ENCODE measurements at regions not wholly inside any gene's neighbourhood (a gene's known extent, or its start where the extent isn't known, plus 50 kb on each side); places are given as distances from the start of the nearest gene placed in this dataset.
A peak's percentile ranks its signal among the peaks of the same experiment; 100 is the strongest.

DNA sequence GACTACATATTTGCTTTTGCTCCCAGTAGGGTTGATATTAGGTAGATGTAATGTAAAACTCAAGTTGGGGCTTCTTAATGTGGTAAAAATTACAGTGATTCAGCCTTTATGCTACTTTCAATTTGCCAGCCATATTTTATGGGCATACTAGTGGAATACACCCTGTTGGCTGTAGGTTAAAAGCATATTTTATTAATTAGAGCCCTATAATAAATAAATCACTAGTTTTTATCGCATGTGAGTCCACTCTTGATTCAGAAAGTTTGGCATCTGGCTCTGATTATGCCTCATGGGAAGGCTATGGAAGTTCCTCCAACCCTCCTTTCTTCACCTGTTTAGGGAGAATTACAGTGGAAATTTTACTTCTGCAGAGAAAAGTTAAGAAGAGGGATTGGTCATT, 390.9 kb downstream of the GATA3 start:
- H3K4me1 ChIP-seq (ENCODE audit: control insufficient read depth in 2 of 2, insufficient read depth in 2 of 2, low read length in 1 of 2) = no peaks in the 10 kb centered on the region
- 75 to 76% methylated on average over 1 of the region's 1 CpG for WGBS, 2 donors
- no peaks in the 10 kb centered on the region for H3K27me3 ChIP-seq (ENCODE audit: control insufficient read depth in 1 of 2, insufficient read depth in 2 of 2, low read length in 2 of 2)
- no peaks in the 10 kb centered on the region for H3K9me3 ChIP-seq (ENCODE audit: control insufficient read depth in 2 of 2, insufficient read depth in 1 of 2, low read depth in 1 of 2, low read length in 1 of 2)
- H3K4me3 ChIP-seq (ENCODE audit: low read depth in 1 of 2, low read length in 2 of 2) = no peak overlapping the region
- H3K27ac ChIP-seq (ENCODE audit: low read depth in 2 of 2, low read length in 1 of 2) = no peak overlapping the region
- no peaks in the 10 kb centered on the region for H3K36me3 ChIP-seq (ENCODE audit: control insufficient read depth in 2 of 2, insufficient read depth in 2 of 2, low read length in 1 of 2)

DNA sequence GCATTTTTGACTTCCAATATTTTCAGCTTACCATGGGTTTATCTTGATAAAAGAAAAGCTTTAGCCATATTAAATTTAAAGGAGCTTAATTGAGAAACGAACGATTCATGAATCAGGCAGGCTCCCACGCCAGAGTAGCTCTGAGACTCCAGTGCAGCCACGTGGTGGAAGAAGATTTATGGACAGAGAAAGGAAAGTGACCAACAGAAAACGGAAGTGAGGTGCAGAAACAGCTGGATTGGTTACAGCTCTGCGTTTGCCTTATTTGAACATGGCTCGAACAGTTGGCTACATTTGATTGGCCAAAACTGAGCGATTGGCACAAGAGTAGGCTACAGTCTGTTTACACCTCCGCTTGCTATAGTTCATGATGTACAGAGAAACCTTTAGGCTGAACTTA, 395.4 kb downstream of the GATA3 start:
- Histone ChIP-seq H3K4me3 (ENCODE audit: low read depth in 1 of 2, low read length in 2 of 2) (no peak overlapping the region), H3K27ac (ENCODE audit: low read depth in 2 of 2, low read length in 1 of 2) (no peak overlapping the region), H3K36me3 (ENCODE audit: control insufficient read depth in 2 of 2, insufficient read depth in 2 of 2, low read length in 1 of 2) (no peaks in the 10 kb centered on the region), H3K9me3 (ENCODE audit: control insufficient read depth in 2 of 2, insufficient read depth in 1 of 2, low read depth in 1 of 2, low read length in 1 of 2) (no peaks in the 10 kb centered on the region), H3K27me3 (ENCODE audit: control insufficient read depth in 1 of 2, insufficient read depth in 2 of 2, low read length in 2 of 2) (no peaks in the 10 kb centered on the region), H3K4me1 (ENCODE audit: control insufficient read depth in 2 of 2, insufficient read depth in 2 of 2, low read length in 1 of 2) (peaks cover 0 to 3% of the 10 kb centered on the region in 2 donors)
- WGBS, 2 donors = 78 to 83% methylated on average over 9 of the region's 9 CpGs

DNA sequence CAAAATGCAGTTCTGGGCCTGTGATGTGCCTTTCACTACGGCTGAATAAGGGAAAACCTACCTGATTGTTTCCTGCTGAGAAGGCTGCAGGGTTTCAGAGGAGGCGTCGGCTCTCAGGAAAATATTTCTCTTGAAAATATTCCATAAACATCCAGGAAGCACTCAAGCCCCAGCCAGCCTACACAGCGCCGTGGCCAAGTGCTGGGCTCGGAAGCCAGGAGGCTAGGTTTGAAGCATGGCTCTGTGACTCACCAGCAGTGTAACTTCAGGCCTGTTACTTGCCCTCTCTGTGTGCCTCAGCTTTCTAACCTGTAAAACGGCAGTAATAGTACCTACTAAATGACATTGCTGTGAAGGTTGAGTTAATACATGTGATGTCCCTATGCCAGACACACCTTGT, 399.1 kb downstream of the GATA3 start:
- Histone ChIP-seq H3K9me3 (ENCODE audit: control insufficient read depth in 2 of 2, insufficient read depth in 1 of 2, low read depth in 1 of 2, low read length in 1 of 2) (peaks cover 2% of the 10 kb centered on the region in 2 donors), H3K4me3 (ENCODE audit: low read depth in 1 of 2, low read length in 2 of 2) (no peak overlapping the region), H3K4me1 (ENCODE audit: control insufficient read depth in 2 of 2, insufficient read depth in 2 of 2, low read length in 1 of 2) (peaks cover 0 to 3% of the 10 kb centered on the region in 2 donors), H3K27me3 (ENCODE audit: control insufficient read depth in 1 of 2, insufficient read depth in 2 of 2, low read length in 2 of 2) (no peaks in the 10 kb centered on the region), H3K36me3 (ENCODE audit: control insufficient read depth in 2 of 2, insufficient read depth in 2 of 2, low read length in 1 of 2) (no peaks in the 10 kb centered on the region), H3K27ac (ENCODE audit: low read depth in 2 of 2, low read length in 1 of 2) (peak overlapping the region in 1 of 2 donors; percentile 22)
- WGBS, 2 donors = 30 to 31% methylated on average over 7 of the region's 7 CpGs

DNA sequence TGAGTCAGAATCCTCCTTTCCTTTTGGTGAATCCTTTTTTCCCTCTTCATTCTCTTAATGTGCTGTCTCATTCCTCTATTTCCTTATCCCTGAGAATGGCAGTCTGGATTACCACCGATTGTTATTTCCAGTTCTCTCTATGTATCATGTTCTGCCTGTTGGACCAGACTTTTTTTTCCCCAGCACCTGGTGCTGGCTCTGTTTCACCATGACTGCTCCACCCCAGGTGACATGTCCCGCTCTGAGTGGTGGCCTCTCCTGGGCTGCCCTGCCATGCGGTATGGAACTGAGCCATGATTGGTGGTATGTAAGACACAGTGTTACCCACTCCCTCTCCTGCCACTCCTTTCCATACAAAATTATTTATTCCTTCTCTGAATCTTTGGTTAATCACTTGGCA, 399.9 kb downstream of the GATA3 start:
- Histone ChIP-seq H3K4me3 (ENCODE audit: low read depth in 1 of 2, low read length in 2 of 2) (no peak overlapping the region), H3K9me3 (ENCODE audit: control insufficient read depth in 2 of 2, insufficient read depth in 1 of 2, low read depth in 1 of 2, low read length in 1 of 2) (peaks cover 2% of the 10 kb centered on the region in 2 donors), H3K4me1 (ENCODE audit: control insufficient read depth in 2 of 2, insufficient read depth in 2 of 2, low read length in 1 of 2) (peaks cover 0 to 3% of the 10 kb centered on the region in 2 donors), H3K27ac (ENCODE audit: low read depth in 2 of 2, low read length in 1 of 2) (peak overlapping the region in 1 of 2 donors; percentile 15), H3K36me3 (ENCODE audit: control insufficient read depth in 2 of 2, insufficient read depth in 2 of 2, low read length in 1 of 2) (no peaks in the 10 kb centered on the region), H3K27me3 (ENCODE audit: control insufficient read depth in 1 of 2, insufficient read depth in 2 of 2, low read length in 2 of 2) (no peaks in the 10 kb centered on the region)
- WGBS, 2 donors = 49 to 64% methylated on average over 3 of the region's 3 CpGs

GRCh38 chr10:8455181-8455580, 400.7 kb downstream of the GATA3 start:
- peaks cover 2% of the 10 kb centered on the region in 2 donors for H3K9me3 ChIP-seq (ENCODE audit: control insufficient read depth in 2 of 2, insufficient read depth in 1 of 2, low read depth in 1 of 2, low read length in 1 of 2)
- no peak overlapping the region for H3K4me3 ChIP-seq (ENCODE audit: low read depth in 1 of 2, low read length in 2 of 2)
- H3K36me3 ChIP-seq (ENCODE audit: control insufficient read depth in 2 of 2, insufficient read depth in 2 of 2, low read length in 1 of 2) = no peaks in the 10 kb centered on the region
- no peaks in the 10 kb centered on the region for H3K27me3 ChIP-seq (ENCODE audit: control insufficient read depth in 1 of 2, insufficient read depth in 2 of 2, low read length in 2 of 2)
- peaks cover 0 to 3% of the 10 kb centered on the region in 2 donors for H3K4me1 ChIP-seq (ENCODE audit: control insufficient read depth in 2 of 2, insufficient read depth in 2 of 2, low read length in 1 of 2)
- H3K27ac ChIP-seq (ENCODE audit: low read depth in 2 of 2, low read length in 1 of 2) = no peak overlapping the region

DNA sequence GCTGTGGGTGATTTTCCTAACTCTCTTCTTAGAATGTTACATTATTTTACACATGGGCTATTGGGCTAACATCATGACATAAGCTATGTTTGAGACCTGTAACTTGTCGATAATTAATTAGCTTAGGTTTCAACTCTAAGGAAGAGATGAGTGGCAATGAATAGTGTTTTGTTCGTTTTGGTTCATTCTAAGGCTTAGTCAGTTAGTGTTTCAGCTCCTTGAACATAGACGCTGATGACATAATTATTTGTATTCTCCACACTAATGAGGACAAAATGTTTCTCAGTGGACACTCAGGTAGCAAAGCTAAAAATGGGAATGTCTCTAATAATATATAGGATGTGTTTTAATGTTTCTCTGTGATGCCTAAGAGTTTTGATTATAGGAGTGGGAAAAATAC, 401.9 kb downstream of the GATA3 start:
- Histone ChIP-seq H3K9me3 (ENCODE audit: control insufficient read depth in 2 of 2, insufficient read depth in 1 of 2, low read depth in 1 of 2, low read length in 1 of 2) (peaks cover 2% of the 10 kb centered on the region in 2 donors), H3K4me1 (ENCODE audit: control insufficient read depth in 2 of 2, insufficient read depth in 2 of 2, low read length in 1 of 2) (peaks cover 0 to 3% of the 10 kb centered on the region in 2 donors), H3K27ac (ENCODE audit: low read depth in 2 of 2, low read length in 1 of 2) (no peak overlapping the region), H3K4me3 (ENCODE audit: low read depth in 1 of 2, low read length in 2 of 2) (no peak overlapping the region), H3K27me3 (ENCODE audit: control insufficient read depth in 1 of 2, insufficient read depth in 2 of 2, low read length in 2 of 2) (no peaks in the 10 kb centered on the region), H3K36me3 (ENCODE audit: control insufficient read depth in 2 of 2, insufficient read depth in 2 of 2, low read length in 1 of 2) (no peaks in the 10 kb centered on the region)
- WGBS, 2 donors = 41 to 60% methylated on average over 3 of the region's 3 CpGs

DNA sequence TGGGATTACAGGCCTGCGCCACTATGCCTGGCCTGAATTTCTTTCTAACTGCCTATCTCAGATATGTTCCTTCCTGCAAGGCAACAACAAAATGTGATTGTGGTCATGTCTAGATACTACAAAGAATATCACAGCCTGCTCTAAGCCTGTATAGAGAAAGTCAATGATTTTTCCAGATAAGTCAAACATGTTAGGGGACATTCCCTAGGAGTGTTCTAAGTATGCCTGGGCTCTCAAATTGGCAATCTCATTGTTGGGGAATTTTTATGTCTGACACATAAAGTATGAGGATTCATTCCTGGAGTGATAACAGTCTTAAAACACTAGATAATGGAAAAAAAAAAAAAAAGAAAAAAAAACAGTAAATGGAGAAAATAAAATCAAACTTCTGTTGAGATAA, 406.1 kb downstream of the GATA3 start:
- no peaks in the 10 kb centered on the region for H3K4me1 ChIP-seq (ENCODE audit: control insufficient read depth in 2 of 2, insufficient read depth in 2 of 2, low read length in 1 of 2)
- H3K9me3 ChIP-seq (ENCODE audit: control insufficient read depth in 2 of 2, insufficient read depth in 1 of 2, low read depth in 1 of 2, low read length in 1 of 2) = peaks cover 2% of the 10 kb centered on the region in 2 donors
- H3K4me3 ChIP-seq (ENCODE audit: low read depth in 1 of 2, low read length in 2 of 2) = no peak overlapping the region
- H3K27ac ChIP-seq (ENCODE audit: low read depth in 2 of 2, low read length in 1 of 2) = no peak overlapping the region
- H3K27me3 ChIP-seq (ENCODE audit: control insufficient read depth in 1 of 2, insufficient read depth in 2 of 2, low read length in 2 of 2) = no peaks in the 10 kb centered on the region
- H3K36me3 ChIP-seq (ENCODE audit: control insufficient read depth in 2 of 2, insufficient read depth in 2 of 2, low read length in 1 of 2) = no peaks in the 10 kb centered on the region
- 93 to 96% methylated on average over 1 of the region's 1 CpG for WGBS, 2 donors

- Histone ChIP-seq H3K4me3 (ENCODE audit: low read depth in 1 of 2, low read length in 2 of 2) (no peak overlapping the region), H3K27me3 (ENCODE audit: control insufficient read depth in 1 of 2, insufficient read depth in 2 of 2, low read length in 2 of 2) (no peaks in the 10 kb centered on the region), H3K36me3 (ENCODE audit: control insufficient read depth in 2 of 2, insufficient read depth in 2 of 2, low read length in 1 of 2) (no peaks in the 10 kb centered on the region), H3K27ac (ENCODE audit: low read depth in 2 of 2, low read length in 1 of 2) (no peak overlapping the region), H3K9me3 (ENCODE audit: control insufficient read depth in 2 of 2, insufficient read depth in 1 of 2, low read depth in 1 of 2, low read length in 1 of 2) (peaks cover 2% of the 10 kb centered on the region in 2 donors), H3K4me1 (ENCODE audit: control insufficient read depth in 2 of 2, insufficient read depth in 2 of 2, low read length in 1 of 2) (no peaks in the 10 kb centered on the region)
- 56 to 76% methylated on average over 3 of the region's 3 CpGs for WGBS, 2 donors
These were observed 408.1 kb downstream of the GATA3 start for GRCh38 chr10:8462565-8462964.

DNA sequence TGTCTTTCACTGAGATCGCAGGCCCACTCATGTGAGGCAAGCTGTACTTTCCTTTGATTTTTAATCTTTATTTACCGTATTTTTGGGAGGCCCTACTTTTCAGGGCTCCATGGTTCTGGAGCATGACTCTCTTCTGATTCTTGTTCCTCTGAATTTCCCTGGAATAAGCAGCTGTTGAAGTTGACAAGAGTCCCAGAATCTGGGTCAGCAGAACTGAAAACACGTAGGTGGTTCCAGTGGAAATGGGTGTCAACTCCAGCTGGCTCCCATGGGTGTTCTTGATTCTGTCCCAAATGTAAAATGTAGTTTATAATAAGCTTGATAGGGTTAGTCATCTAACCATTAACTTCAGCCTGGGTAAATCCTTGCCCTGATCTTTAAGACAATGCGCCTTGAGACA, 409.4 kb downstream of the GATA3 start:
- Histone ChIP-seq H3K4me3 (ENCODE audit: low read depth in 1 of 2, low read length in 2 of 2) (no peak overlapping the region), H3K36me3 (ENCODE audit: control insufficient read depth in 2 of 2, insufficient read depth in 2 of 2, low read length in 1 of 2) (no peaks in the 10 kb centered on the region), H3K9me3 (ENCODE audit: control insufficient read depth in 2 of 2, insufficient read depth in 1 of 2, low read depth in 1 of 2, low read length in 1 of 2) (no peaks in the 10 kb centered on the region), H3K27ac (ENCODE audit: low read depth in 2 of 2, low read length in 1 of 2) (no peak overlapping the region), H3K4me1 (ENCODE audit: control insufficient read depth in 2 of 2, insufficient read depth in 2 of 2, low read length in 1 of 2) (no peaks in the 10 kb centered on the region), H3K27me3 (ENCODE audit: control insufficient read depth in 1 of 2, insufficient read depth in 2 of 2, low read length in 2 of 2) (no peaks in the 10 kb centered on the region)
- WGBS, 2 donors = 72 to 78% methylated on average over 4 of the region's 4 CpGs

DNA sequence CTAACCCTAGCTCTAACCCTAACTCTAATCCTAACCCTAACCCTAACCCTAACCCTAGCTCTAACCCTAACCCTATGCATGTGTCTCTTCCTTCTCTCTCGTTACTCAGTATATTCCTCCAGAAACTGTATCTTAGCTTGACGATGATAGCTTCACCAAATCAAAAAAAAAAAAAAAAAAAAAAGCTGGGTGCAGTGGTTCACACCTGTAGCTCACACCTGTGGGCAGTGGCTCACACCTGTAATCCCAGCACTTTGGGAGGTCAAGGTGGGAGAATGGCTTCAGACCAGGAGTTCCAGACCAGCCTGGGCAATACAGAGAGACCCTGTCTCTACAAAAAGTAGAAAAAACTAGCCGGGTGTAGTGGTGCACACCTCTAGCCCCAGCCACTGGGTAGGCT, 414.0 kb downstream of the GATA3 start:
- 92 to 93% methylated on average over 3 of the region's 3 CpGs for WGBS, 2 donors
- no peak overlapping the region for H3K27ac ChIP-seq (ENCODE audit: low read depth in 2 of 2, low read length in 1 of 2)
- no peaks in the 10 kb centered on the region for H3K9me3 ChIP-seq (ENCODE audit: control insufficient read depth in 2 of 2, insufficient read depth in 1 of 2, low read depth in 1 of 2, low read length in 1 of 2)
- H3K27me3 ChIP-seq (ENCODE audit: control insufficient read depth in 1 of 2, insufficient read depth in 2 of 2, low read length in 2 of 2) = no peaks in the 10 kb centered on the region
- no peaks in the 10 kb centered on the region for H3K36me3 ChIP-seq (ENCODE audit: control insufficient read depth in 2 of 2, insufficient read depth in 2 of 2, low read length in 1 of 2)
- no peak overlapping the region for H3K4me3 ChIP-seq (ENCODE audit: low read depth in 1 of 2, low read length in 2 of 2)
- H3K4me1 ChIP-seq (ENCODE audit: control insufficient read depth in 2 of 2, insufficient read depth in 2 of 2, low read length in 1 of 2) = no peaks in the 10 kb centered on the region

All from esophagus (tissue), 2 donors.